BLaER1 treated with 17β-estradiol and CSF1 and Interleukin-3, amounts not matched to agents 10 nM and 100 nM (cell line): ENCODE measurements at regions not wholly inside any gene's neighbourhood (a gene's known extent, or its start where the extent isn't known, plus 50 kb on each side); places are given as distances from the start of the nearest gene placed in this dataset.
"Not testable (repeated sequence)": the region's sequence is repeated elsewhere in the genome, so short reads cannot be mapped to it uniquely, and the experiment has no call there.

Experiments
- H3K27ac ChIP-seq, 11 experiments: shearing (Covaris generic); formaldehyde crosslinking; 2 replicates each; pipeline ENCODE4 v1.8.1; 2022
- H3K27me3 ChIP-seq, 11 experiments: shearing (Covaris generic); formaldehyde crosslinking; 2 replicates each; pipeline ENCODE4 v1.8.1; 2022
- H3K36me3 ChIP-seq, 11 experiments: shearing (Covaris generic); formaldehyde crosslinking; 2 replicates each; pipeline ENCODE4 v1.8.1; 2022
- H3K4me1 ChIP-seq, 10 experiments: shearing (Covaris generic); formaldehyde crosslinking; 2 replicates each; pipeline ENCODE4 v1.8.1; 2022
- H3K4me2 ChIP-seq, 11 experiments: shearing (Covaris generic); formaldehyde crosslinking; 2 replicates each; pipeline ENCODE4 v1.8.1; 2022
- H3K4me3 ChIP-seq, 10 experiments: shearing (Covaris generic); formaldehyde crosslinking; 2 replicates each; pipeline ENCODE4 v1.8.1; 2022
- H3K9ac ChIP-seq, 11 experiments: shearing (Covaris generic); formaldehyde crosslinking; 2 replicates each; pipeline ENCODE4 v1.8.1; 2022
- H3K9me3 ChIP-seq, 11 experiments: shearing (Covaris generic); formaldehyde crosslinking; replicated peaks in 1 of 11; 2 replicates each; pipeline ENCODE4 v1.8.1; 2022
- H4K20me1 ChIP-seq, 11 experiments: shearing (Covaris generic); formaldehyde crosslinking; 2 replicates each; pipeline ENCODE4 v1.8.1; 2022

GRCh38 chr2:87649871-87650270 lies 98.0 kb upstream of the PLGLB2 start:
- not testable (repeated sequence) for H3K4me3 ChIP-seq, H3K9ac ChIP-seq, H3K4me2 ChIP-seq, H3K36me3 ChIP-seq, H3K27ac ChIP-seq, H3K4me1 ChIP-seq, H4K20me1 ChIP-seq, H3K27me3 ChIP-seq, H3K9me3 ChIP-seq

DNA sequence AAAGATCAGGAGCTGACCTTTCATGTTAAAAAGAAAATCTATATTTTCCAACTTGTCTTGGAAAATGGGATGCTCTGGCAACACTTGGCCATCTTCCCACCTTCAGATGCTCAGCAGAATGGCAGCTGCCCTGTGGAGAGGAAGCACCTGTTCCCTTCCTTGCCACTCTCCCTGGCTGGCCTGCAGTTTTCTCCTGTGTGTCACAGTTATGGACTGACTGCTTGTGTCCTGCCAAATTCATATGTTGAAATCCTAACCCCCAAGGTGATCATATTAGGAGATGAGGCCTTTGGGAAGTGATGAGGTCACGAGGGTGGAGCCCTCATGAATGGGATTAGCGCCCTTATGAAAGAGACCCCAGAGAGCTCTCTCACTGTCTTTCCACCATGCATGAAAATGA lies 97.0 kb upstream of the PLGLB2 start:
- H3K4me1 ChIP-seq, H3K9ac ChIP-seq, H4K20me1 ChIP-seq, H3K4me2 ChIP-seq, H3K27me3 ChIP-seq, H3K36me3 ChIP-seq, H3K9me3 ChIP-seq, H3K4me3 ChIP-seq, H3K27ac ChIP-seq: not testable (repeated sequence)

DNA sequence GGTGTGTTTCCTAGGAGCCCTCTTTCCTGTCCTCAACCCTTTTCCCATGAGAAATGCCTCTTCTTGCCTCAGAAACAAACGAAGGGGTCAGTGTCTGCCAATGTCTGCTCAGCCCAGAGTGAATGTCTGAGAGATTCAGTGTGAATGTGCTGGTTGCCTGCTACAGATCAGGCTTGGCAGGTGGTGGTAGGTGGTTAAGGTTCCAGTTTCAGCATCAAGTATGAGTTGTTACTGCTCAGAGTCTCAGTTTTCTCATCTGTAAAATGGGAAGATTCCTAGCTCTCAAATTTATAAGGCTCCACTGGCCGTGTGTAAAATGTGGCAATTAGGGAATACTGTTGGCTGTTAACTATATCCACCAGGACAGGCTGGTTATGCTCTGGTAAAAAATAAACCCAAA lies 96.3 kb upstream of the PLGLB2 start:
- H4K20me1 ChIP-seq, H3K4me2 ChIP-seq: not testable (repeated sequence)

GRCh38 chr2:87653373-87653772 lies 94.5 kb upstream of the PLGLB2 start:
- not testable (repeated sequence) for H3K4me1 ChIP-seq, H4K20me1 ChIP-seq, H3K27me3 ChIP-seq, H3K4me3 ChIP-seq, H3K27ac ChIP-seq, H3K9ac ChIP-seq, H3K36me3 ChIP-seq, H3K4me2 ChIP-seq, H3K9me3 ChIP-seq

More for the DNA sequence above, 96.3 kb upstream of the PLGLB2 start:
- H3K27me3 ChIP-seq, H3K4me1 ChIP-seq, H3K9ac ChIP-seq, H3K27ac ChIP-seq, H3K4me3 ChIP-seq, H3K9me3 ChIP-seq, H3K36me3 ChIP-seq: not testable (repeated sequence)

DNA sequence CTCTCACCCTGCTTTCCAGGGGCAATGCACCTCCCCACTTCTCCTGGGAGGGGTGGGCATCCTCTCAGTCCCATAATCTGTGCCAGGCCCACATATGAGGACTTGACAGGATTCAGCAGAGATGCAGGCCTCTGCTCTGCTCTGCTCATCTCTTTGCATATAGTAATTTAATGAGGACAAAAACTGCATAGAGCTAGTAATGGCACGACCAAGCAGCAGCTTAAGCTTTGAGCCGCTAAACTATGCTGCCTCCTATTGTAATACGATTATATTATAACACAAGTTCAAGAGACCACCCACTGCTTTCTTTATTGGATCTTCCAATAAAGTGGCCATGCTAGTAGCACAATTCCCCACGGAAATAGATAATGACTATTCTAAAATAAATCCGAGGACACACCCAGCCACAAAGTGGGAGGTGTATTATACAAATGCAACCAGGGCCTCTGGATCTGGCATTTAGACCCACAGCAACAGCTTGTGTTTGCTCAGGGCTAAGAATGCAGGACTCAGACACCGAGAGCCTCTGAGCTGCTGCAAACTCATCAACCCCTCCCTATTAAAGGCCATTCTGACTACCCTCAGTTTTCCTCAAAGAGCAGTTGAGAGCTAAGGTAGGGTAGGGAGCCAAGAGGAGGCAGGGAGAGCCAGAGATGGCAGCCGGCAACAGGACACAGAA lies 93.6 kb upstream of the PLGLB2 start:
- not testable (repeated sequence) for H3K27me3 ChIP-seq, H3K9me3 ChIP-seq, H4K20me1 ChIP-seq, H3K36me3 ChIP-seq, H3K4me3 ChIP-seq, H3K27ac ChIP-seq, H3K4me2 ChIP-seq, H3K9ac ChIP-seq, H3K4me1 ChIP-seq

DNA sequence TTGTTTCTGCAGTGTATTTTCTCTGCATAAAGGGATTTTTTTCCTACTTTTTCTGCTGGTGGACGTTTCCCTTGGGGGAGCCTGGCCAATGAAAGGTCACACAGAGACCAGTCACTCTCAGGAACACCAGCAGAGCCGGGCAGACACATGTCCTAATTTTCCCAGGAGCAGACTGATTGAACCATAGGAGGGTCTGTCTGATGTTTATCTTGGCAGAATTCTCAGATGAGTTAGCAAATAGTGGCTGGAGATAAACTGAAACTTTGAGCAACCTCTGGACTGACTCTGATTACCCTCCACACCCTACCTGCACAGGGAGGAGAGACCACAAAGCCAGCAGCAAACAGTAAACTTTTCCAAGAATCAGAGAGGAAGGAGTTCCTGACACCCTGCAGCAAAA lies 90.0 kb upstream of the PLGLB2 start:
- not testable (repeated sequence) for H3K4me3 ChIP-seq, H3K4me2 ChIP-seq, H3K9me3 ChIP-seq, H4K20me1 ChIP-seq, H3K4me1 ChIP-seq, H3K27ac ChIP-seq, H3K36me3 ChIP-seq, H3K27me3 ChIP-seq, H3K9ac ChIP-seq

DNA sequence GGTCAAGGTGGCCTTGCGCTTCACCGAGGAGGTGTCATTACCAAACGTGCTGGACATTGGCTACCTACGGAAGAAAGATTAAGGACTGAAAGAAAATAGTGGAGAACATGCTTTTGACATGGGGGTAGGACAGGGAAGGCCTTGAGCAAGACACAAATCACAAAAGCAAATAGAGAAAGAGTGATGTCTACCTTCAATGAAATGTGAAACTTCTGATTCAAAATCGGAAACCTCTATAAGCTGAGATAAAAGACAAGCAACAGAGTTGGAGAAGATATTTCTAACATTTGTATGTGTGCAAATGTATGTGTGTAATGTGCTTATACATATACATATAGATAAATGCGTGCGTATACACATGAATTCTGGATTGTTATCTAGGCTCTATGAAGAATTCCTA lies 89.5 kb upstream of the PLGLB2 start:
- not testable (repeated sequence) for H3K4me3 ChIP-seq, H3K27ac ChIP-seq, H3K27me3 ChIP-seq, H3K9me3 ChIP-seq, H3K9ac ChIP-seq, H3K4me2 ChIP-seq, H4K20me1 ChIP-seq, H3K36me3 ChIP-seq, H3K4me1 ChIP-seq

DNA sequence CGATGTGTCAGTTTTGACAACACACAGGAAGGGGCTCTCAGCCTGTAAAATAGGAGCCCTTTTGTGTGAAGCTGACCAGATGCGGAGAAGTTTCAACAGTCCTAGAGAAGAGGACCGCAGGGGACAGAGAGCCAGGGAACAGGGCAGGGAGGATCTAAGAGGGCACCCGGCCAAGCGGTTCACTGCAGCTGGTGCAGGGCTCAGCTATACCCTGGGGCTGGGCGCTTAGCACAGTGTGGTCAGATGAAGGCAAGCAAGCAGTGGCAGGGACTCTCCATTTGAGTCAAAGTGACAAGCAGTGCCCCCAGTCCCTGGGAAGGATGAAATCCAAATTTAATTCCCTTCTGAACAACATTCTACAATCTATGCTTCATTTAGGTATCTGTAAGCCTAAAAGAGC lies 88.9 kb upstream of the PLGLB2 start:
- not testable (repeated sequence) for H3K36me3 ChIP-seq, H4K20me1 ChIP-seq, H3K27ac ChIP-seq, H3K4me2 ChIP-seq, H3K27me3 ChIP-seq, H3K9ac ChIP-seq, H3K4me1 ChIP-seq, H3K4me3 ChIP-seq, H3K9me3 ChIP-seq

- not testable (repeated sequence) for H3K4me2 ChIP-seq, H3K9ac ChIP-seq, H3K27me3 ChIP-seq, H3K4me3 ChIP-seq, H3K4me1 ChIP-seq, H4K20me1 ChIP-seq, H3K36me3 ChIP-seq, H3K9me3 ChIP-seq, H3K27ac ChIP-seq
Measured at GRCh38 chr2:87660164-87660563, 87.7 kb upstream of the PLGLB2 start.

DNA sequence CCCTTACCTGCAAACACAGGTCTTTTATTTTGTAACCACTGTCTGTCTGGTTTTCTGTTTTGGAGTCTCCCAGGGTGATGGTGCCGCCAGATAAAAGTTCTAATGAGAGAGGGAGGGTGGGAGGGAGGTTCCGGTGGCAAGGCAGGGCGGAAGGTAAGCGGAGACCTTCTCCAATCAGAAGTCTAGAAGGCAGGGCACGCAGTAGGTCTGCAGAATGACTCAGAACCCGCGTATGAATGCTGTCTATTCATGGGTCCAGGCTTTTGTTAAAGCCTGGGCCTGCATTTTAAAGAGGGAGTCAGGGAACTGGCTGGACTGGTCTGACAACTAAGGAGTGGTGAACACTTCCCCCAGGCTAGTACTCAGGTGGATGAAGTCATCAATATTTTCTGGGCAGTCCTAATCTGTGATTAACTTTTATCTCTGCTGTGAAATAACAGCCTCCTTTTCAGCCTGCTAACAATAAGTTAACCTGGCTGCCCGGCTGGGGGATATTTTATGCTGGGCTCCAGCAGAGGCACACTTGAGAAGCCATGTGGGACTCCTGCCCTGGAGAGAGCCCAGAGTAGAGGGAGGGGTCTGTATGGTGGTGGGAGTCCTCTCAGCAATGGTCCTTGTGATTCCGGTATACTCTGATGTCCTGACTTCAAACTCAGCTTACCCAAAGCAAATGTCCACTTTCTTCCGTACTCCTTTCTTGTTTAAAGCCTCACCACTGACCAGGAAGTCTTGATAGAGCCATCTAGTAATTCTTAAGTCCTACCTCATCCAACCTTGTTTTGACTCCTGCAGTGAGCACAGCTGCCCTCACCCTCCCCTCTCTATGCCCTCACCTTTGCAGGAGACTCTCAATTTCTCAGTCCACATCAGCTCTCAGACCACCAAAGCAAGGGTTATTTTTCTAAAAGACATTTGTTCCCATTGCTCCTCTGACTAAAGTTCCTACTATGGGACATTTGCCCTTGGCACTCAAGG lies 85.3 kb upstream of the PLGLB2 start:
- not testable (repeated sequence) for H4K20me1 ChIP-seq, H3K36me3 ChIP-seq, H3K9ac ChIP-seq, H3K9me3 ChIP-seq, H3K4me1 ChIP-seq, H3K27me3 ChIP-seq, H3K4me2 ChIP-seq, H3K27ac ChIP-seq, H3K4me3 ChIP-seq

DNA sequence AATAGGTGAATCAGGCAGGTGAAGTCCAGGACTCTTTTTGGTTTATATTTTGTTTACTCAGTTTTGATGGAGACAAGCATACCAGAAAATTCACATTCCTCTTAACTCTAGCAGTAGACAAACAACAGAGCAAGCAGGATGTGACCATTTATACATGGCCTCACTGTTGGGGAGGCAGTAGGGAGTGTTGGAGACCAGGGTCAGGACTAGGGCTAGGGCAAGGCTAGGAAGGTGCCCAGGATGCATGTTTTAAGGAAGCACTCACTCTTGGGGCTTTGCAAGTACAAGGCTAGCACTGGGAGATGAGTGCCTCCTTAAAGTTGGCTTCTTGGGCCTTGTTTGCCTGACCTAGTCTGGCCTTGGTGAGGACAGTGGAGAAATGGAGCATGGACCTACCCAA lies 84.5 kb upstream of the PLGLB2 start:
- H3K27ac ChIP-seq, H3K27me3 ChIP-seq, H3K4me2 ChIP-seq, H3K36me3 ChIP-seq, H3K4me1 ChIP-seq, H3K9ac ChIP-seq, H3K9me3 ChIP-seq, H4K20me1 ChIP-seq, H3K4me3 ChIP-seq: not testable (repeated sequence)

GRCh38 chr2:87667027-87667426 lies 80.9 kb upstream of the PLGLB2 start:
- H3K4me3 ChIP-seq, H3K4me2 ChIP-seq, H3K27me3 ChIP-seq, H3K36me3 ChIP-seq, H4K20me1 ChIP-seq, H3K9me3 ChIP-seq, H3K4me1 ChIP-seq, H3K27ac ChIP-seq, H3K9ac ChIP-seq: not testable (repeated sequence)

GRCh38 chr2:87668361-87668760 lies 79.5 kb upstream of the PLGLB2 start:
- not testable (repeated sequence) for H3K27me3 ChIP-seq, H3K4me1 ChIP-seq, H3K36me3 ChIP-seq, H3K27ac ChIP-seq, H3K9ac ChIP-seq, H3K4me2 ChIP-seq, H3K9me3 ChIP-seq, H4K20me1 ChIP-seq, H3K4me3 ChIP-seq

DNA sequence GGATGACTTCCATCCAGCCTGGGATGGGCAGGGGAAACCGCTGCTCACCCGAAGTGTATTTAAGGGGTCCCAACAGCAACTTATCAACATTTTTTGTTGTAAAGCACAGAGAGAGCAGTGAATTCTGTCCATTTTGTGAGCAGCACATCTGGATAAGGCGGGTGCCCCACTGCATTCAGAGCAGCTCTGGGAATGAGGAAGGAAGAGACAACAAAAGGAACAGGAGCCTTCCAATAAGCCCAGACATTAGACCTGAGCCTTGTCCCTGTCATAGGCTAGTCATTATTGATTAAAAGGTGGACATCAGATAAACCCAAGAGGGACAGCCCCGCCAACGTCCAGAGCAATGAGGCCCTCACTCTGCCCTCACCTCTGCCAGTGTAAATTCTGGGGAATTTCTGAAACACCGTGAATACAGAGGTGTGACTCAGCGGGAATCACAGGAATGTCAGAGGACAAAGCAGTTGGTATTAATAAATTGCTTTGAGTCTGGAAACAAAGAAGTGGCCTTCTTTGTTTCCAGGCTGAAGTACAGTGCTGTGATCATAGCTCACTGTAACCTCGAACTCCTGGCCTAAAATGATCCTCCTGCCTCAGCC lies 78.2 kb upstream of the PLGLB2 start:
- H3K4me1 ChIP-seq, H3K4me2 ChIP-seq, H3K9ac ChIP-seq, H3K36me3 ChIP-seq, H3K27me3 ChIP-seq, H3K9me3 ChIP-seq, H3K4me3 ChIP-seq, H4K20me1 ChIP-seq, H3K27ac ChIP-seq: not testable (repeated sequence)
